SK-N-SH treated with all-trans-retinoic acid at 6 μM for 48 hours (cell line): ENCODE measurements at regions not wholly inside any gene's neighbourhood (a gene's known extent, or its start where the extent isn't known, plus 50 kb on each side); places are given as distances from the start of the nearest gene placed in this dataset.
"Not testable (repeated sequence)": the region's sequence is repeated elsewhere in the genome, so short reads cannot be mapped to it uniquely, and the experiment has no call there.

Experiments
- ARNTL ChIP-seq: fragments of 450-650 bp; formaldehyde crosslinking; IDR thresholded peaks from 2 replicates; pipeline ENCODE4 v1.5.0; 2020; ENCODE audit warnings: low read depth, mild to moderate bottlenecking, moderate library complexity, borderline replicate concordance
- BACH2 ChIP-seq: fragments of 250-450 bp; sonication (Bioruptor Pico); IDR thresholded peaks from 2 replicates; pipeline ENCODE4 v1.9.0; 2021; ENCODE audit warnings: mild to moderate bottlenecking, borderline replicate concordance
- CREB5 ChIP-seq: fragments of 250-450 bp; sonication (Bioruptor Pico); IDR thresholded peaks from 2 replicates; pipeline ENCODE4 v1.5.1; 2020; ENCODE audit warnings: low read depth, mild to moderate bottlenecking, moderate library complexity
- CSRNP3 ChIP-seq: fragments of 250-450 bp; sonication (Bioruptor Pico); IDR thresholded peaks from 2 replicates; pipeline ENCODE4 v1.5.1; 2021; ENCODE audit warnings: mild to moderate bottlenecking, moderate library complexity
- GLIS3 ChIP-seq: fragments of 250-450 bp; sonication (Bioruptor Pico); IDR thresholded peaks from 2 replicates; pipeline ENCODE4 v1.5.0; 2020; ENCODE audit warnings: mild to moderate bottlenecking, moderate library complexity
- ISL1 ChIP-seq: fragments of 250-450 bp; sonication (Bioruptor Pico); IDR thresholded peaks from 2 replicates; pipeline ENCODE4 v2.1.2; 2022; ENCODE audit warnings: mild to moderate bottlenecking, moderate library complexity
- OSR1 ChIP-seq: fragments of 250-450 bp; sonication (Bioruptor Pico); IDR thresholded peaks from 2 replicates; pipeline ENCODE4 v1.8.0; 2022; ENCODE audit warnings: moderate library complexity, mild to moderate bottlenecking, inconsistent platforms
- PATZ1 ChIP-seq: fragments of 250-450 bp; sonication (Bioruptor Pico); IDR thresholded peaks from 2 replicates; pipeline ENCODE4 v1.8.0; 2020; ENCODE audit warnings: mild to moderate bottlenecking, moderate library complexity, borderline replicate concordance
- PPARA ChIP-seq: fragments of 250-450 bp; sonication (Bioruptor Pico); IDR thresholded peaks from 2 replicates; pipeline ENCODE4 v1.5.0; 2020; ENCODE audit warnings: mild to moderate bottlenecking, borderline replicate concordance
- RARB ChIP-seq: fragments of 250-450 bp; sonication (Bioruptor Pico); IDR thresholded peaks from 2 replicates; pipeline ENCODE4 v1.8.0; 2021; ENCODE audit warnings: mild to moderate bottlenecking, moderate library complexity
- SNAI2 ChIP-seq: fragments of 250-450 bp; sonication (Bioruptor Pico); IDR thresholded peaks from 2 replicates; pipeline ENCODE4 v1.5.0; 2020; ENCODE audit warnings: mild to moderate bottlenecking, moderate library complexity
- ZFP3 ChIP-seq: fragments of 250-450 bp; sonication (Bioruptor Pico); IDR thresholded peaks from 2 replicates; pipeline ENCODE4 v1.5.0; 2020; ENCODE audit warnings: mild to moderate bottlenecking, moderate library complexity

GRCh38 chr13:81871751-81872325 is 1530.9 kb upstream of the SPRY2 start:
- TF ChIP-seq PATZ1; ISL1; RARB (CRISPR knock-in tag); ARNTL (CRISPR knock-in tag); ZFP3 (CRISPR knock-in tag); PPARA (CRISPR knock-in tag); CSRNP3; OSR1 (CRISPR knock-in tag); CREB5 (CRISPR knock-in tag); BACH2; SNAI2 (CRISPR knock-in tag); GLIS3: not testable (repeated sequence)
